Astrocyte of the cerebellum (primary cell): ENCODE measurements at regions not wholly inside any gene's neighbourhood (a gene's known extent, or its start where the extent isn't known, plus 50 kb on each side); places are given as distances from the start of the nearest gene placed in this dataset.

Experiments used
- DNase-seq: peaks from one replicate; pipeline ENCODE4 v3.0.0-alpha.2; 2011; ENCODE audit warnings: low read depth
- H3K4me3 ChIP-seq: 2 replicates; pipeline ENCODE4 v1.5.1; 2011; ENCODE audit warnings: mild to moderate bottlenecking, low read depth, low read length, moderate library complexity
- in situ Hi-C: cut with HindIII; loops from 2 replicates; pipeline ENCODE4 v1.10.0; 2017; ENCODE audit warnings: low sequenced_read_pairs
- TF ChIP-seq, protein P1 (sequence below): IDR thresholded peaks from 2 replicates; pipeline ENCODE4 v1.5.1; 2012; ENCODE audit warnings: low read length, low read depth, moderate library complexity, mild to moderate bottlenecking; ENCODE audit errors: missing control alignments

GRCh38 chr13:90070362-90070761 is 1277.1 kb upstream of the MIR17HG start:
- TF ChIP-seq, protein P1, sequence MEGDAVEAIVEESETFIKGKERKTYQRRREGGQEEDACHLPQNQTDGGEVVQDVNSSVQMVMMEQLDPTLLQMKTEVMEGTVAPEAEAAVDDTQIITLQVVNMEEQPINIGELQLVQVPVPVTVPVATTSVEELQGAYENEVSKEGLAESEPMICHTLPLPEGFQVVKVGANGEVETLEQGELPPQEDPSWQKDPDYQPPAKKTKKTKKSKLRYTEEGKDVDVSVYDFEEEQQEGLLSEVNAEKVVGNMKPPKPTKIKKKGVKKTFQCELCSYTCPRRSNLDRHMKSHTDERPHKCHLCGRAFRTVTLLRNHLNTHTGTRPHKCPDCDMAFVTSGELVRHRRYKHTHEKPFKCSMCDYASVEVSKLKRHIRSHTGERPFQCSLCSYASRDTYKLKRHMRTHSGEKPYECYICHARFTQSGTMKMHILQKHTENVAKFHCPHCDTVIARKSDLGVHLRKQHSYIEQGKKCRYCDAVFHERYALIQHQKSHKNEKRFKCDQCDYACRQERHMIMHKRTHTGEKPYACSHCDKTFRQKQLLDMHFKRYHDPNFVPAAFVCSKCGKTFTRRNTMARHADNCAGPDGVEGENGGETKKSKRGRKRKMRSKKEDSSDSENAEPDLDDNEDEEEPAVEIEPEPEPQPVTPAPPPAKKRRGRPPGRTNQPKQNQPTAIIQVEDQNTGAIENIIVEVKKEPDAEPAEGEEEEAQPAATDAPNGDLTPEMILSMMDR: no peak
- no peak overlapping the region for H3K4me3 ChIP-seq
- no peak for DNase-seq
- in situ Hi-C loops: no loop called here

DNA sequence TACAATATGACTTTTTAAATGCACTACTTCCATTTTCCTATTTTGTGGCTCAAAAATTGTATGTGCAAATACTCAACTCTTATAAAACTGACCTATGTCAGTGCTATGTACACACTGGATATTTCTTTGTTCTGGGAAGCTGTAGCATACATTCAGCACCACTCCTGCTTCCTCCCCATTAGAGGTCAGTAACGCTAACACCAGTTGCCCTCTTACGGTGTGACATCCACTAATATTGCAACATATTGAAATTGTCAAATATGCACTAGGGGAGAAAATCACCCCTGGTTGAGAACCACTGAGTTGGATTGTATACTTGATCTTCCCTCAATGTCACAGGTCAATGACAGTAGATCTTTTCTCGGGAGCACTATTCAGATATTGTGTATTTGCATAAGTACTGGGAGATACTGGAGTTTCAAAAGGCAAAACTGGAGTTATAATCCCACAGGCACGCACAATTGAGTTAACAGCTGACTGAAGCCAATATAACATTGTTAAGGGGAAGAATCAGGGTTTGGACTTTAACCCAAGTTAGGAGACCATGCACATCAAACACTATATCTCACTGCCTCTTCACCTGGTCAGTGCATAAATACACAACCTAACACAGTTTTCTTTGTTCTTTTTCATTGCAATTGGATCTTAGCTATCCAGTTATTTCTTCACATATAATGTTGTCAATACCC is 1276.5 kb upstream of the MIR17HG start:
- TF ChIP-seq, protein P1: no peak
- H3K4me3 ChIP-seq: no peak overlapping the region
- in situ Hi-C loops: no loop called here
- no peak for DNase-seq

GRCh38 chr13:90084684-90085290 is 1262.7 kb upstream of the MIR17HG start:
- DNase-seq: no peak
- H3K4me3 ChIP-seq: no peak overlapping the region
- in situ Hi-C loops: no loop called here
- TF ChIP-seq, protein P1: no peak

DNA sequence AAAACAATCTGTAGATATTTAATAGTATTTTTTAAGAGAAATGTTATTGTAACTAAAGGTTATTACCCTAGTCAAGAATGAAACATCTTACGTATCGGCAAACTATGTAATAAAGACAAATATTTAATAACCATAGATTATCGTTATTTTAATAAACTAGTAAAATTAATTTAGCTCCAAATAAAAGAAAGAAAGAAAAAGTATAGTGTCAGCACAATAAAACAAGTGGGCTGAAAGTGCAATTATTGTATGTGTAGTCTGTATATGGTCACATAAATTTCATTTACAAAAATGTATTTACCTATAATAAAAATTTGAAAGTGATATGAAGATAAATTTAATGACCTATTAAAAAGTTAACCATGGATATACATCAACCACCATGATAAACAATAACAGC is 1258.4 kb upstream of the MIR17HG start:
- TF ChIP-seq, protein P1: no peak
- H3K4me3 ChIP-seq: no peak overlapping the region
- in situ Hi-C loops: no loop called here
- DNase-seq: no peak

DNA sequence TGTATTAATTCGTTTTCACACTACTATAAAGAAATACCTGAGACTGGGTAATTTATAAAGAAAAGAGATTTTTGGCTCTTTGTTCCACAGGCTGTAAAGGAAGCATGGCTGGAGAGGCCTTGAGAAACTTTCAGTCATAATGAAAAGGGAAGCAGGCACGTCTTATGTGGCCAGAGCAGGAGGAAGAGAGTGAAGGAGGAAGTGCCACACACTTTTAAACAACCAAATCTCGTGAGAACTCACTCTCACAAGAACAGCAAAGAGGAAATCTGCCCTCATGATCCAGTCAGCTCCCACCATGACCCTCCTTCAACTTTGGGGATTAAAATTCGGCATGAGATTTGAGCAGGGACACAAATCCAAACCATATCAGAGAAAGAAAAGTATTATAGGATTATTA is 1255.9 kb upstream of the MIR17HG start:
- TF ChIP-seq, protein P1: no peak
- no peak overlapping the region for H3K4me3 ChIP-seq
- DNase-seq: no peak
- in situ Hi-C loops: no loop called here

- DNase-seq: no peak
- TF ChIP-seq, protein P1: no peak
- in situ Hi-C loops: no loop called here
- no peak overlapping the region for H3K4me3 ChIP-seq
Observed at GRCh38 chr13:90094357-90094756, 1253.1 kb upstream of the MIR17HG start.

- H3K4me3 ChIP-seq: no peak overlapping the region
- in situ Hi-C loops: no loop called here
- no peak for DNase-seq
- TF ChIP-seq, protein P1: no peak
Observed at GRCh38 chr13:90098577-90098976, 1248.9 kb upstream of the MIR17HG start.
